Activated CD8-positive, alpha-beta memory T cell treated with anti-CD3 and anti-CD28 coated beads for 36 hours (primary cell): ENCODE measurements at regions not wholly inside any gene's neighbourhood (a gene's known extent, or its start where the extent isn't known, plus 50 kb on each side); places are given as distances from the start of the nearest gene placed in this dataset.

Experiments
- CTCF ChIA-PET: fragments of 350-600 bp; sonication (Branson Sonifier 250); formaldehyde crosslinking; loops from one replicate; lab custom pipeline; 2021; ENCODE audit warnings: antibody characterized with exemption; lab: Charles Lee
- POLR2A ChIA-PET: fragments of 350-600 bp; sonication (Branson Sonifier 250); formaldehyde crosslinking; loops from one replicate; lab custom pipeline; 2021; ENCODE audit warnings: antibody characterized with exemption; lab: Charles Lee

DNA sequence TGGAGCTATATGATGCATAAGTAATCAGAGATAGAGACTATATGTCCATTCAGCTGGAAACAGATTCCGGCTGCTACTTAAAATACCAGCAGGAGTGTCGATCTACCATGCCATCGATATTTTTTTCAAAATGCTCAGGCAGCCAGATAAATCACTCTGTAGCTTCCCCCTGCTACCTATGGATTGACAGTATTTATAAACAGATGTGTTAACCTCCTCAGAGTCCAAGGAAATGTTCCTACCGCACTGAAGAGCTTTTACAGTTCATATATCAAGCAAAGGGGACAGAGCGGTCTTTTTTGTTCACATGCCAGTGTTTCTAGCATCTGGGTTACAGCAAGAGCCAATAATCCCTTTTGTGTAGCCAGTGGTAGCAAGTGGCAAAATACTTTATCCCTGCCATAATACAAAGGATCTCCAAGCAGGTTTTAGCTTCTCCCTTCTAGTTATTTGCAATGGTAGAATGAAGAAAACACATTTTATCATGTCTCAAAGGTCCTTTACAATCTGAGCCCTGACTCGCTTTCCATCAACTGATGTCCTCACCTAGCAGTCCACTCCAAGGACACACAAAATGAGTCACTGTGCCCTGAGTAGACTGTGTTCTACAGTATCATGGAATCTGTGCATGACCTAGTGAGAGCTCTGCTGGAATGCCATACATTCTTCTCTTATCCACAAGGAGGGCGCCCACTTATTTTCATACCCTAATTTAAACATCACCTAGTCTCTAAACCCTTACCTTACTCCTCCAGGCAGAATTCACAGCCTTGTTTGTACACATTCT lies 507.0 kb downstream of the TBL1XR1 start:
- CTCF ChIA-PET, result no interaction called here

DNA sequence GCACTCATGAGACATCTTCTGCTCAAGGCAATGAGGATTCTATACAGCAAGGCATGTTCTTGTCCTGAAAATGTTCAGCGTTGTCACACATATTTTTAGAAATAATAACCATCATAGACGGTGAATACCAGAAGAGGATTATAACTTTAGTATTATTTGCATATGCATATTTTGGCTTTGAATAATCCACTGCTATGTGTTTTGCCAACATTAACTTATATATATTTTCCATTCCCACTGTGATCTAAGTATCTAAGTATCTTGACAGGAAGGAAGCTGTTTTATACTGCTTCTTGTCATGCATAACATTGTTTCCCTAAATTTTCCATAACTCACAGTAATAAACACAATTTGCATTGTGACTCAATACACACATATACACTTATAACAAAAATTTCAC lies 509.5 kb downstream of the TBL1XR1 start:
- CTCF ChIA-PET, result no interaction called here
- POLR2A ChIA-PET, result no interaction called here

More for the DNA sequence above, 507.0 kb downstream of the TBL1XR1 start:
- POLR2A ChIA-PET, result no interaction called here

DNA sequence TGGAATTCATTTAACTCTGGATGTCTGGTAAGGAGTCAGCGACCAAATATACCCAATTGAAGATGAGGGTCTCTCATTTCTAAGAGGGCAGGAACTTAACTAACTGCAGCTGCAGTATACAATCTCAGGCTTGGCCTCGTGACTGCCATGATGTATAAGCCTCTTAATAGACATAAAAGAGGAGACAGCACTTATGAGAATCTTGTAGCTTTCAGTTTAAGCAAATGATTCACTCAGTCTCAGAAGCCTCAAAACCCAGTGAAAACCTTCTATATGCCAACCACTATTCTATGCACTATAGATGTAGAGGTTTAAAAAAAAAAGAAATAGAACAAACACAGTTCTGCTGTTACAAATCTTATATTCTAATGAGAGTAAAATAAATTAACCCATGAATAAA lies 513.9 kb downstream of the TBL1XR1 start:
- CTCF ChIA-PET, result no interaction called here
- POLR2A ChIA-PET, result no interaction called here

DNA sequence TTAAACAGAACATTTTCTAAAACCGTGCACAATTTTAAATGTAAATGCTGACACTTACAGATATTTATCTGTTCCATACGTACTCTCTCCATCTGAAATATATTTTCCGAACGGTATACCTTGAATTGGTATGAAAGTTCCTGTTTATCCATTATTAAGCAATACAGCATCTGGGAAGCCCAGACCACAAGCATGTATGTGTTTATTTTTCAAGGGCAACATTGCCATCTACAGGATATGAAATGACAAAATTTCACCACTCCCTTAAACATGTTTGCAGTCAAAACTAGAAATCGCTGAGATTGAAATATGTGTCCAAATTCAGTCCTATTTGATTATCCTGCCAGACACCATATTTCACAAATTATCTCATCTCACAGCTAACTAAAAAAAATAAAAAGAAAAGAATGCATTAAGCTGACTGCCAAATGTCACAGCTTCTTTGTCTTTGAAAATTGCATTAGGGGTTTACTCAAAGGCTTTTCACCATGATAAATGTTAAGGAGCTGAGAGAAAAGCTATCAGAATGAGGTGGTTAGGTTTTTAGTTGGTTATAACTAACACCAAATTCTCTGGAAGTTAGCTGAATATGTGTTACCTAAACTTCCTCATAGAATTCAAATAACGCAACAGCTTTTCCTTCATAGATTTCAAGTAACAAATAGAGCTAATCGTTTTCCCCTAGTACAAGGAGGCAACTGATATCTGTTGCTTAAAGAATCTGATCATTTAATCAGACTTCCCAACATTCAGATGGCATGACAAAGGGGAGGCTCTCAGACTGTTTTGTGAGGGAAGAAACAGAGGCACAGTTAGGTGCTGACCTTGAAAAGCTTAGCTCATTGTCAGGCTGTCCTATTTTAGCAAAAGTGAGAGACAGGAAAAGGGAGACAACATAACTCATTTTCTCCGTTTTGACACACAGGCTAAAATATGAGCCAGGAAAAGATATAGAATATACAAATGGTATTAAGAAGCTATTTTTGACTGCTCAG lies 533.1 kb downstream of the TBL1XR1 start:
- POLR2A ChIA-PET, result no interaction called here
- CTCF ChIA-PET, result no interaction called here

DNA sequence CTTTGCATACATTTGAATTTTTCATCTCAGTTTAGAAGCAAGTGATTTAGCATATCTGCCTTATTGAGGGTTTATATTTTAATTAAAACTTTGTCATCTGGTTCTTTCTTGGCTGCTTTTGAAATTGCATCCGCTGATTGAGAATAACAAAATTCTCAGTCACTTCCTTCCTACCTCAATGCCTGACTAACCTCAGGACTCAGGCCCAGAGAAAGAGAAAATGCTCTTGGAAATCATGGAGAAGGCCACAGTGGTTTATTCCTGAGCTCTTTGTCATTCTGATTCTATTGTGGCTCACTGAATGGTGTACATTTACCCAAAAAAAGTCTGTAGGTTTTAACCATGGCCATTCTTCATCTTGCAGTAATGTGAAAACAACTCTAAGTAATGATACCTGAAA lies 533.9 kb downstream of the TBL1XR1 start:
- ChIA-PET POLR2A (no interaction called here), CTCF (no interaction called here)

DNA sequence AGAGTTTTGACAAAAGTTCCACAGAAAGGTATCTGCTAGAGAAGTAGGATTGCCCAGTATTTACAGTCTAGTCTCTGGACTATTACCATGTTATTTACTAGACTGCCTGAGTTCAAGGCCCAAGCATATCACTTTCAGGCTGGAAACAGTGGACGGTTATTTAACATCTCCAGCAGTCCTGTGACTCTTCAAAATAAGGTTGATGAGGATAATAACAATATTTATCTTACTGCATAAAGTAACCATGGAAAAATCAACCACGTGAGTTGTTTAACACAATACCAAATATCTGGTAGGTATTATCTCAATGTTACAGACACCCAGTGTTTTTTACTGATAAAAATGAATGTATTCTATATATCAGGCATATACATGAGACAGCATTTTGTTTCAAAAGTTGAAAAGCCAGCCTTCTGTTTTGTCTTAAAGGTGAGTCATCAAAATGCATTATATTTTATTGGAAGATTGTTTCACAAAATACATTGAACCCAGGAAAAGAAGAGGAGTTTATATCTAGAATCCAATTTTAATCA lies 535.8 kb downstream of the TBL1XR1 start:
- ChIA-PET POLR2A (no interaction called here), CTCF (no interaction called here)

DNA sequence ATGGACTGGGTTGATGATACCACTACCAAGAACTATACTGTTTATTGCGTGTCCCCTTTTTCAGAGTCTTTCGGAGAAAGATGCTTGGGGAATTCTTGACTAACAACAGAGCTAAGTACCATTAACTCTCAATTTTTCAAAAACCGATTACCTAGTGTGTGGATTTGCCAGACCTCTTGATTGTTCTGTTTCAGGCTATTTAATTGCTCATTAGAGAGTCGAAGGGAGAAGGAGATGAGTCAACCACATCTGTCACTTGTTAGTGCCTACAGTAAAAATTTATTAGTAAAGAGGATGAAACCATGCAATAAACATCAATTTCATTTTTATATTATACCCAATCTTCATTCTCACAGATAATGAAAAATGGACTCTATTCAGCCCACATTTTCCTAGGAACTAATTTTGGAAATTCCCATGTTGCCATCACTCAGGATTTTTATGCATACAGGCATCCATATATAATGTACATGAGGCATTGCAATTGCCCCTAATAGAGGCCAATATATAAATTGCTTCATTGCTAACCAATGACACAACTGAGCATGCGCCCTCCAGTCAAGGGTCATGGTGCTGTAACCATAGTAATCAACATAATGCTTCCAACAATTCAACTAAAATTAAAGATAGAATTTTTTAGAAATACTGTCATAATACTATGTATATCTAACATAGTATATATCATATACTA lies 541.7 kb downstream of the TBL1XR1 start:
- POLR2A ChIA-PET, result no interaction called here
- CTCF ChIA-PET, result no interaction called here

DNA sequence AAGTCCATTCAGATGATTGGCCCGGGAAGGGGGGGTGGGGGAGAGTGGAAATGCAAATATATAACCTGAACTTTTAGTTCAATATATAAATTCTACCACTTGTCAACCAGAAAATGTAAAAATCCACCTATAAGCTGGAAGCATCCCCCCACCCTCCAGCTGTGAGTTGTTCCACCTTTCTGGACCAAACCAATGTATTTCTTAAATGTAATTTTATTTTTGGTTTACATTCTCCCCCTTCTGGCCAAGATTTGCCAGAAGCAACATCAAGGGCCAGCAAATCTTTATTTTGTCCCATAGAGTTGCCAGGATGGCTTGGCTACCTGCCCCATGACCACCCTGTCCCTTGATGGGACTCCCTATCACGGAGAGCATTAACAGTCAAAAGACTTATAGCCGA lies 545.7 kb downstream of the TBL1XR1 start:
- ChIA-PET CTCF (no interaction called here), POLR2A (no interaction called here)

DNA sequence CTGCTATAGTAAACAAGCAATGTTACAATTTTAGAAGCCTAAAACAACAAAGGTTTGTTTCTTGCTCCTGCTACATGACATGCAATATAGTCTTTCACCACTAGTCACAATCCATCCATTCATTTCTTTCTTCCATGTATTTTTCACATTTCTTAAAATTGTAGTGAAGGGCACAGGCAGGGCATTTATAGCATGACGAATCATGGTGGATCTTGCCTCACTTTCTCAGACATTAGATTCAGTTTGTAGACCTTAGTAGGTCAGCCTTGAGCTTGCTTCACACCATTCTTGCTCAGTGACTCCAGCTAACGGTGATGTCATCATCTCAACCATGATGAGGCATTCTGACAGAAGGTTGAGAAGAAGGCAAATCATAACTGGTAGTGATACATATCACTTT lies 546.8 kb downstream of the TBL1XR1 start:
- CTCF ChIA-PET, result no interaction called here
- POLR2A ChIA-PET, result no interaction called here

DNA sequence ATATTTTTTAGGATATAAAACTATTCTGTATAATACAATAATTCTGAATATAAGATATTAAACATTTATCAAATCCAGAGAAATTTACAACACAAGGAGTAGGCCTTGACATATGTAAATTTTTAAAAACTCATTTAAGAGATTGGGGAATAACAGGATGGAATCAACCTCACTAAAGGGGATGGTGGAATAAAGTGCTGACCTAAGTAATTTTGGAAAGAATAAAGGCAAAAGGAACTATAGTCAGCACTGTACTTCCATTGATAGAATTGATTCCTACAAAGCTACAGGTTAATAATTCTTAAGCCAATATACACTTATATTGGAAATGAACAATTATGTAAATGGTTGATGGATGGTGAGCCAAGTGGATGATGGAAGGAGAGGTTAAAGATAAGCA lies 549.3 kb downstream of the TBL1XR1 start:
- CTCF ChIA-PET, result no interaction called here
- POLR2A ChIA-PET, result no interaction called here

DNA sequence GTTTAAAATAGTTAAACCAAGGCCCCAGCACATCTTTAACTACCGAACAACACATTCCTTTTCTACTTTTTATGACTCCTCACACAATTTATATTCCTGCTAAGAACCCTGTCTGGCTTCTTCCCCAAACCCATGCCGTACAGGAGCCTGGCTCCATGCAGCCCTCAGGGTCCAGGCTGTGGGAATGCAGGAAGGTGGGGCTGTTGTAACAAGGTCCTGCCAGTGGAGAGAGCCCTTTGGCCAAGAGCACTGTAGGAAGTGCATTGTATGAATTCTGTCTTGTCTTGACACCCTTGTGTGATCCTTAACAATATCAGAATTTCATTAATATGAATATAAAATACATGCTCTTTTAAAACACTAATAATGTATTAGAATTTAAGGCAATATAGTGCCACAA lies 563.8 kb downstream of the TBL1XR1 start:
- ChIA-PET POLR2A (no interaction called here), CTCF (no interaction called here)

DNA sequence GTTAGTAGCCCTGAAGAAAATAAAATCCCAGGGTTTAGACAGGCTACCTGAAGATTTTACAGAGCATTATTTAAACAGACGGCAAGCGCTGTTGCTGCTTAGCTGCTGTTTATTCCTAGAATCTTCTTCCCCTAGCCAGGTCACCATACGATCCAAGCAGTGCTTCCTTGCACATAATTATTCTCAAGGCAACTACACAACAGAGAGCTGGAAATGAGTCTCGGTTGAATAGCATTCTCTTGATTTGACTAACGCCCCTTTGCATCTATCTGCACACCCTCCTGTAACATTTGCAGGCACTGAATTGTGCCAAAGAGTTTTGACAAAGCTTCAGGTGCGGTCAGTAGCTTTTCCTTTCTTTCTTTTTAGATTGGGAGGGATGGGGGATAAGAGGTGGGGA lies 564.4 kb downstream of the TBL1XR1 start:
- CTCF ChIA-PET, result no interaction called here
- POLR2A ChIA-PET, result no interaction called here

DNA sequence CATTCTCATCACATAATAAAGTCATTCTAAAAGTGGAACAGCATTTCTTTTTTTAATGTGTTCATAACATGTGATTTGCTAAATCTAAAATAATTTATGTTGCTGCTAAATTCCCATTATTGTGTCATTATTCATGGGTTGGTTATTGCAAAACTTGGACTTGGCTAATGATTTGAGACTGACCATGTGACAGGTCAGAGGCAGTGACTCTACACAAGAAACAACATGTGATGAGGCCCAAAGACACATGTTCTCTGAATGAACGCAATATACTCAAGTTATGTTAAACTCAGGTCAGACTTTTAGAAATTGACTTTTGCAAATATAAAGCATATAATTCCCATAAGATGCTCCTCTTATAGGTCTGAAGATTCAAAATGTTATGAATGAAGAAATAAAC lies 566.1 kb downstream of the TBL1XR1 start:
- ChIA-PET CTCF (no interaction called here), POLR2A (no interaction called here)

DNA sequence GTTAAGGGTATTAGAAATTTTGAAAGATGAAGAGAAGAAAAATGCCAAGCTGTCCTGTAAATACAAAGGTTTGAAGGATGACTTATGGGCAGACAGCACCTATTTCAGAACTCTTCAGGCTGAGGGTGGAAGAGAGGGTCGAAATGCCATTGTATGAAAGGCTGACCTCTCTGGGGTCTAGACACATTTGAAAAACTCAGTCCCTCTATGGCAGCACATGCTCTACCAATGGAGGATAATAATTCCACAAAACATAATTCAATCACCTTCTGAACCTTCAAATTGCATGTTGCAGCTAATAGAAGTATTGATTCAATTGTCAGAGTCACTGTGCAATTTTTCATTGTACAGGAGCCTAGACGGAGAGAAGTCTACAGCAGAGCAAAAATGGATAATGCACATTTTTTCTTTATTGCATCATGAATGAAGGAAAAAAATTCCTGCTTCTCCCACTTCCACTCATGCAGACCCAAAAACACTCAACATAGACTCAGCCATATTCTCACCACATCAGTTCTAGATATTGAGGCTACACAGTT lies 569.1 kb downstream of the TBL1XR1 start:
- ChIA-PET CTCF (no interaction called here), POLR2A (no interaction called here)

DNA sequence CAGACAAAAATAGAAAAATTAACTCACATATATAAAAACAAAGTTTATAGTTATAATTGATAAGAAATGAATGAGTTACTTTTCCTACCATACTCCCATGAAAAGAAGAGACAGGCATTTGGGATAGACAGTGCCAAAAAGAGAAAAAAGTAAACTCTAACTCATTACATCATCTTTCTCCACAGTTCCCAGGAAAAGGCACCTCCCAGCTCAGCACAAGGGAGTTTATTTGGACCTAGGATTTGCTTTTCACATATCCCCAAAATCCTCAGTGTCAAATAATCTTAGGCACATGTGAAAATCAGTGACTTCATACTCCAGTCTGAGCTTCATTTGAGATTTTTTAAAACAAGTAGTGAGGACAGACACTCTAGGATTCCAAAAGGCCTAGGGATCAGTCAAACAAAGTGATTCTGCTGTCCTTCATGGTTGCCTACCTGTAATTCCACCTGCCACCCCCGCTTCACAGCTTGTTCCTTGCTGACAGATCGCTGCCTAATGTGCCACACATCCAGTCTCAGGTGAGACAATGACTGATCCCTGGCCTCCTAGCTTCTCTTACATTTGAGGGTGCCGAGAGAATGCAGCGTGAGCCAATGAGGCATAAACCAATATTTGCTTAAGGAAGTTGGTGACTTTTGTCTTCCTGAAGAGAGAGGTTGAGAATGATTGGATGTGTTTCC lies 573.7 kb downstream of the TBL1XR1 start:
- POLR2A ChIA-PET, result no interaction called here
- CTCF ChIA-PET, result no interaction called here

DNA sequence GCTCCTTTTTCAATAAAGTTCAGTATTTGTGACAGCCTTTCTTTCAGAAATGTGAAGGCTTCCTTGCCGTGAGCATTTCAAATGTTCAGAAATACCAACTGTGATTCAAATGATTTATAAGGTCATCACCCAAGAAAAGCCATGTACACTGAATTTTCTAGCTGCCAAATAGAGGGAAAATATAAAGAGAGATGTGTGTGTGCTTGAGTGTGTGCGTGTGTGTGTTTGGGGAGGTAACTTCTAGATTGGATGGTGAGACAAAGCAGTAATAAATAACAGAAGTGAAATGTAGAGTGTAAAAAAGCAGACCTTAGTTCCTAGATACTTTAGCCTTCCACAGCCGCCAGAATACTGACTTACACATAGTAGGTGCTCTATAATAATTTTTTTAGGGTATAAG lies 577.4 kb downstream of the TBL1XR1 start:
- ChIA-PET CTCF (no interaction called here), POLR2A (no interaction called here)

DNA sequence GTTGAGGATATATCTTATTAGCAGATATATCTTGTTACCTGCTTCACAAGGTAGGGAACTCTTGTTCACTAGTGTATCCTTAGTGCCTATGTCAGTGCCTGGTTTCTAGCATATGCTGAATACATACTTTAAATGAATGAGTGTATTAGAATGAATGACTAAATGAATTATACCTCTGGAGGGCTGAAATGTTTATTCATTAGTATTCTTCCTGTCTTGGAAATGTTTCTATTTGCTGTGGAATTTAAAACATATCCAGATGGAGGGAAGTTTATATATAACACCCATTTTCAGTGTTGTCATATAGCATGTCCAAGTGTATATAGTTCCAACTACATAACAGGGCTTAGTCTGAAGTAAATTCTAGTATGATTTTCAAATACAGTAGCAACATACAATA lies 581.5 kb downstream of the TBL1XR1 start:
- CTCF ChIA-PET, result no interaction called here
- POLR2A ChIA-PET, result no interaction called here

DNA sequence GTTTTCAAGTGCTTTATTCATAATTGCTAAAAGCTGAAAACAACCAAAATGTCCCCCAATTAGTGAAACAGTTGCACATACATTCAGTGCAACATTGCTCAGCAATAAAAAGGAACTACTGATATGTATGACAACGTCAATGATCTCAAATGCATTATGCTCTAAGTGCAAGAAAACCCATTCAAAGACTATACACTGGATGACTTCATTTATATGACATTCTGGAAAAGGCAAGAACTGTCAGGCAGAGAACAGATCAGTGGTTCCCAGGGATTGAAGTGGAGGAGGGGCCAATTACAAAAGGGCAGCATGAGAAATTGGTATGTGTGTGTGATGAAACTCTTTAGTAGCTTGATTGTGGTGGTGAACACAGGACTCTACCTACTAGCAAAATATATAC lies 585.6 kb downstream of the TBL1XR1 start:
- CTCF ChIA-PET, result no interaction called here

DNA sequence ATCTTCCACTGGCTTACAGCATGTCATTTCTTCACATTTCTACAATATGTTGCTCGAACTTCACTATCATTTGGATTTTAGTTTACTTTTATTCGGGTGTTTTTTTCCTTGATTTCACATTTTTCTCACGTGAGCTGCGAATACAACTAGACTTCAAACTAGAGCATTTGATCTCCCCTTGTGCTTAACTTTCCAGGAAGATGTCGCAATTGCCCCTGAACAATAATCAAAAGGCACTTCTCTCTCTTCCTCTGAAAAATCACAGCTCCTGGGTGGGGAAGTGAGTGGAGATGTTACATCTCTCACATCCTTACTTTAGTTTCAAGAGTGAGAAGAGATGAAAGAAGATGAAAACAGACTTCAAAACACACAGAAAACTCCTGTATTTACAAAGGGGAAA lies 587.9 kb downstream of the TBL1XR1 start:
- POLR2A ChIA-PET, result no interaction called here
- CTCF ChIA-PET, result no interaction called here

More for the DNA sequence above, 585.6 kb downstream of the TBL1XR1 start:
- POLR2A ChIA-PET, result no interaction called here
